ENCODE measurements at regions not wholly inside any gene's neighbourhood (a gene's known extent, or its start where the extent isn't known, plus 50 kb on each side); places are given as distances from the start of the nearest gene placed in this dataset.
"Not testable (repeated sequence)": the region's sequence is repeated elsewhere in the genome, so short reads cannot be mapped to it uniquely, and the experiment has no call there.

DNA sequence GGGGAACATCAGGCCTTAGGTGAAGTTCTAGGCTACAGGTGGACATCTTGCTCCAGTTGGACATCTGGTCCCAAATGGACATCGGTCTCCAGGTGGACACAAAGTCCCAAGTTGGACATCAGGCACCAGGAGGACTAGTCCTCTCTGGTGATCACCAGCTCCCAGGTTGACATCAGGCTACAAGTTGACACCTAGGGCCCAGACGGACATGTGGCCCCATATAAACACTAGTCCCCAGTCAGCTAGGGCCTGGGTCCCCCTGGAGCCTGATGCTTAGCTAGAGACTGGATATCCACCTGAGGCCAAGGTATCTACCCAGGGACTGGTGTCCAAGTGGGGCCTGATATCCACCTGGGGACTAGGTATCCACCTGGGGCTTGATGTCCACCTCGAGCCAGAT is 75.8 kb upstream of the ZNF337 start:
- not testable (repeated sequence) for DNase-seq

DNA sequence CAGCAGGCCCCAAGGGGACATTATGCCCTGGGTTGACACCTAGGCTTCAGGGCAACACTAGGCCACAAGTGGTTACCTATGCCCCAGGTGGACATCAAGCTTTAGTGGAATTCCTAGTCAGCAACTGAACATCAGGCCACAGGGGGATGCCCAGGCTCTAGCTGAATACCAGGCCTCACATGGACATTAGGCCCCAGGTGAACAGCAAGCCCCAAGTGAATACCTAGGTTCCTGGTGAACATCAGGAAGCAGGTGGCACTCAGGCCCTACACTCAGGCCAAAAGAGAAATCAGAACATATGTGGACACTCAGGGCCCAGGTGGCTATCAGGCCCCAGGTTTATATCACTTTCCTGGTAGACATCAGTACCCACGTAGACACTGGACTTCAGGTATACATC is 75.2 kb upstream of the ZNF337 start:
- not testable (repeated sequence) for DNase-seq

DNA sequence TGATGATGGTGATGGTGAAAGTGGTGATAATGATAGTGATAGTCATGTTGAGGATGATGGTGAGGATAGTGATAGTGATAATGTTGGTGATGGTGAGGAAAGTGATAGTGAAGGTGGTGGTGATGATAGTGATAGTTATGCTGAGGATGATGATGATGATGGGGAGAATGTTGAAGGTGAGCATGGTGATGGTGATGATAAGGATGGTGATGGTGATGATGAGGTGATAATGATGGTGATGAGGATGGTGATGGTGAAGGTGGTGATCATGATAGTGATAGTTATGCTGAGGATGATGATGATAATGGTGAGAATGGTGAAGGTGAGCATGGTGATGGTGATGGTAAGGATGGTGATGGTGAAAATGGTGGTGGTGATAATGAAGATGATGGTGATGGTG is 64.9 kb upstream of the ZNF337 start:
- no peak for DNase-seq

DNA sequence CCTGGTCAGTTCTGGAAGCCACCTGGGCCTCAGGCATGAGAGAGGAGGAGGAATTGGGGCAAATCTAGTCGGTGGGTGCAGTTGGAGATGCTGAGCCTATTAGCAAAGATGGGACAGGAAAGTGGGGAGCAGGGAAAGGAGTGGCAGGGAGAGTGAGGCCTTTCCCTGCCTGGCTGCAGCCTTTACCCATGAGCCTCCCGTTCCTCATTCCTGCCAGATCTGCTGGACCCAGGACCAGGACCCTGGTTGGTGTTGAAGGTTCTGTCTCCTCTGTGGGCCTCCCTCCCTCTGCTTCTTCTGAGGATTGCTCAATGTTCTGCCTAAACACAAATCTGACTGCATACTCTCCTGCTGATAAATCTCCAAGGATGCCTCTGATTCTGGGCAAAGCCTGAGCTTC is 64.4 kb upstream of the ZNF337 start:
- DNase-seq = not testable (repeated sequence)

DNA sequence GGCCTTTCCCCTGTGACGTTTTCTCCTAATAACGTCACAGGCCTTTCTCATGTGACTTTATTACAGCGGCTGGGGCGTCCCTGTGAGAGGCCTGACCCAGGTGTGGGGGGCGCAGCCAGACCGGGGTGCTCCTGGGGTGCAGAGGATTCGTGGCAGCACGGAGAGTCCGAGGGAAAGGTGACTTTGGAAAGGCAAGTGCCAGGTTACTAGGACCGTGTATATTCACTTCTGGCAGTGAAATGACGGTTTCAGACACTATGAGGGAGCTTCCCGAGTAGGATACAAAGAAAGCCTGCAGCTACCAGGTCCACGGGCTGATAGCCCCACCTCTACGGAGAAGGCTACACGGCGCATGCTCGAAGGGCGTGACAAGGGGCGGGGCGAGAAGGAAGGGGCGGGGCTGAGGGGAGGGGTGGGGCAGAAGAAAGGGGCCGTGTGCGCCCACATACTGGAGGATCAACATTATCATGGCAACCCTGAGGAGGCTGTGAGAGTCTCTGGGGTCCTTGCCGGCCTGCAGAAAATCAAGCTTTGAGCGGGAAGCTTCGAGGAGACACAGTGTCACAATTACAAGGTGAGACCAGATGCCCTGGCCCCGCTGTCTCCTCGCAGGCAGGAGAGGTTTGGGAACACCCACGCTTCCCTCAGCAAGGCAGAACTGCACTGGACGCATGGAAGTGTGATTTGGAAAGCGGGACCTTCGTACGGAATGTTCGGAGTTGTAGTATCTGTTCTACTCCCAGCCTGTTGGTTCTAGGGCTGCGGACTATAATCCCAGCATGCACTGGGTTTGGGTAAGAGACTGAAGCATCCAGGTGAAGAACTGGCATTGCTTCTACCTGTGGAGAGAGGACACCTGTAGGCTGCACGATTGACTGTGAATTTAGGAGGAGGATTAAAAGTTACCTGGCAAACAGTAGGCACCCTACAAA is 54.4 kb upstream of the ZNF337 start:
- no peak for DNase-seq

DNA sequence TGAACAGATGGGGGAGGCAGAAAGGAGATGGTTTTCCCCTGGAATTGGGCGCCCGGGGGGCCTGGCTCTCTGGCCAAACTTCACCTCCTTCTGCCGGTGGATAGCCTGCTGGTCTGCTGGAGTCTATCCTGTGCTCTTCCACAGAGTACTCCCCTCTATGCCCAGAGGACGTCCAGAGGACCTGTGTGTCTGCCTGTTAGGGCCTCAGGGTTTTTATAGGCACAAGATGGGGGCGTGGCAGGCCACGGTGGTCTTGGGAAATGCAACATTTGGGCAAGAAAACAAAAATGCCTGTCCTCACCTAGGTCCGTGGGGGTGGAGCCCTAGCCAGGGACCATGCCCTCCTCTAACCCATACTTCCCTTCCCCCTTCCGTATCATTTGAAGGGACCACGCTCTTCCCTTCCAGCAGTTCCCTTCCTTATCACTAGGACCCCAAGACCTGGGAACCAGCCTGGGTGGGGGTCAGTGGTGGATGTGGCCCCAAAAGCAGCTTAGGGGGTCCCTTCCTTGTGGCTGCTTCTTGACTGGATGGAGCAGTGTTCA is 53.6 kb upstream of the ZNF337 start:
- no peak for DNase-seq

DNA sequence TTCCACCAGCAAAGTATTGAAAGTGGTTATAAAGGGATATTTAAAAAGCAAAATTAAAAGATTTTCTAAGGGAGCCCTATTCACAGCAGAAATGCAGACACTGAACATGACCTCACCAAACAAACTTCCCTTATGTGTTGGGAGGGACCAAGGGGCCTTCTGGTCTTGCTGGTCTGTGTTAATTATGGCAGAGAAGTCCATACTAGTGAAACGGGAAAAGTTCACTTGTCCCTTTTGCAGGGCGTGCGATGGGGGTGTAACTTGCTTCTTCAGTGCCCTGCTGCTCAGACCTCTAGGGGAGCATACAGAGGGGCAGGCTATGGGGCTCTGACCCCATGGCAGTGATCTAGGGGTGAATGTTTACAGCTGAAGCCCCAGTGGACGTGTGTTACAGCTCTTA is 53.0 kb upstream of the ZNF337 start:
- DNase-seq = no peak
